ENCODE measurements at regions not wholly inside any gene's neighbourhood (a gene's known extent, or its start where the extent isn't known, plus 50 kb on each side); places are given as distances from the start of the nearest gene placed in this dataset.

DNA sequence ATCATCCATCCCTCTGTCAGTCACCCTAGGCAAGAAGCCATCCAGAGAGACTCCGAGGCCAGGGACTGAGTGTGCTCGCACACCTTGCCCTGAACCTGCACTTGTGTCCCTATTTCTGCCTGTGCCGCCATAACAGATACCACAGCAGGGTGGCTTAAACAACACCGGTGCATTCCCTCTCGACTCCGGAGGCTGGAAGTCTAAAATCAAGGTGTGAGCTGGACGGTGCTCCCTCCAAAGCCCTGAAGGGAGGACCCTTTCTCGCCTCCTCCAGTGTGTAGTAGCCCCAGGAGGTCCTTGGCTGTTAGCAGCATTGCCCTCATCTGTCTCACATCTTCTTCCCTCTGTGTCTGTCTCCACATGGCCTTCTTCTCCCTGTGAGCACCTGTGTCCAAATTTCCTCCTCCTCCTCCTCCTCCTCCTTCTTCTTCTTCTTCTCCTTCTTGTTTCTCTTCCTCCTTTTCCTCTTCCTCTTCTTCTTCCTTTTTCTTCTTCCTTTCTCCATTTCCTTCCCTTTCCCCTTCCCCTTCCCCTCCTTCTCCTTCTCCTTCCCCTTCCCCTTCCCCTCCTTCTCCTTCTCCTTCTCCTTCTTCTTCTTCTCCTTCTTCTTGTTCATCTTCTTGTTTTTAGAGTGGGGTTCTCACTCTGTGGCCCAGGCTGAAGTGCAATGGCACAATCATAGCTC lies 98.1 kb upstream of the ENPP6 start:
- no peak for TF ChIP-seq EZH2 (IDR thresholded peaks at IDR 0.05; ENCODE audit: borderline replicate concordance, insufficient read depth, low read depth, low read length, poor library complexity, severe bottlenecking)
- TF ChIP-seq, protein P1, sequence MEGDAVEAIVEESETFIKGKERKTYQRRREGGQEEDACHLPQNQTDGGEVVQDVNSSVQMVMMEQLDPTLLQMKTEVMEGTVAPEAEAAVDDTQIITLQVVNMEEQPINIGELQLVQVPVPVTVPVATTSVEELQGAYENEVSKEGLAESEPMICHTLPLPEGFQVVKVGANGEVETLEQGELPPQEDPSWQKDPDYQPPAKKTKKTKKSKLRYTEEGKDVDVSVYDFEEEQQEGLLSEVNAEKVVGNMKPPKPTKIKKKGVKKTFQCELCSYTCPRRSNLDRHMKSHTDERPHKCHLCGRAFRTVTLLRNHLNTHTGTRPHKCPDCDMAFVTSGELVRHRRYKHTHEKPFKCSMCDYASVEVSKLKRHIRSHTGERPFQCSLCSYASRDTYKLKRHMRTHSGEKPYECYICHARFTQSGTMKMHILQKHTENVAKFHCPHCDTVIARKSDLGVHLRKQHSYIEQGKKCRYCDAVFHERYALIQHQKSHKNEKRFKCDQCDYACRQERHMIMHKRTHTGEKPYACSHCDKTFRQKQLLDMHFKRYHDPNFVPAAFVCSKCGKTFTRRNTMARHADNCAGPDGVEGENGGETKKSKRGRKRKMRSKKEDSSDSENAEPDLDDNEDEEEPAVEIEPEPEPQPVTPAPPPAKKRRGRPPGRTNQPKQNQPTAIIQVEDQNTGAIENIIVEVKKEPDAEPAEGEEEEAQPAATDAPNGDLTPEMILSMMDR (IDR thresholded peaks at IDR 0.05): no peak
